ENCODE measurements at regions not wholly inside any gene's neighbourhood (a gene's known extent, or its start where the extent isn't known, plus 50 kb on each side); places are given as distances from the start of the nearest gene placed in this dataset.

GRCh38 chr17:77466140-77466539 lies 325.4 kb downstream of the SEC14L1 start:
- peak; percentile 68 for DNase-seq (ENCODE audit: low read depth, low spot score)
- H3K4me3 Mint-ChIP-seq: peak overlapping the region; percentile 96
- H3K27ac Mint-ChIP-seq (ENCODE audit: unreplicated experiment): peak overlapping the region; percentile 98
- TF ChIP-seq CTCF (conservative IDR thresholded peaks at IDR 0.05): no peak
- peaks cover 2% of the 10 kb centered on the region for H3K27me3 Mint-ChIP-seq (ENCODE audit: low read depth)
- peaks cover 80% of the 10 kb centered on the region for H3K4me1 Mint-ChIP-seq
- H3K36me3 Mint-ChIP-seq (ENCODE audit: low read depth): peaks cover 25% of the 10 kb centered on the region
- no peaks in the 10 kb centered on the region for H3K9me3 Mint-ChIP-seq

GRCh38 chr17:77466596-77467223 lies 325.9 kb downstream of the SEC14L1 start:
- Mint-ChIP-seq H3K4me1 (peaks cover 80% of the 10 kb centered on the region), H3K27ac (ENCODE audit: unreplicated experiment) (peak overlapping the region; percentile 98), H3K36me3 (ENCODE audit: low read depth) (peaks cover 25% of the 10 kb centered on the region), H3K27me3 (ENCODE audit: low read depth) (peaks cover 2% of the 10 kb centered on the region), H3K4me3 (peak overlapping the region; percentile 96), H3K9me3 (no peaks in the 10 kb centered on the region)
- no peak for TF ChIP-seq CTCF (conservative IDR thresholded peaks at IDR 0.05)
- no peak for DNase-seq (ENCODE audit: low read depth, low spot score)

- no peaks in the 10 kb centered on the region for H3K9me3 Mint-ChIP-seq
- DNase-seq (ENCODE audit: low read depth, low spot score): no peak
- H3K4me1 Mint-ChIP-seq: peaks cover 83% of the 10 kb centered on the region
- peaks cover 25% of the 10 kb centered on the region for H3K36me3 Mint-ChIP-seq (ENCODE audit: low read depth)
- H3K27ac Mint-ChIP-seq (ENCODE audit: unreplicated experiment): peak overlapping the region; percentile 96
- no peak for TF ChIP-seq CTCF (conservative IDR thresholded peaks at IDR 0.05)
- peak overlapping the region; percentile 71 for H3K4me3 Mint-ChIP-seq
- peaks cover 2% of the 10 kb centered on the region for H3K27me3 Mint-ChIP-seq (ENCODE audit: low read depth)
Observed at GRCh38 chr17:77467521-77467920, 326.8 kb downstream of the SEC14L1 start.

GRCh38 chr17:77468897-77469296 lies 328.1 kb downstream of the SEC14L1 start:
- H3K36me3 Mint-ChIP-seq (ENCODE audit: low read depth): peaks cover 25% of the 10 kb centered on the region
- peak overlapping the region; percentile 74 for H3K4me3 Mint-ChIP-seq
- TF ChIP-seq CTCF (conservative IDR thresholded peaks at IDR 0.05): no peak
- peak overlapping the region; percentile 87 for H3K27ac Mint-ChIP-seq (ENCODE audit: unreplicated experiment)
- H3K27me3 Mint-ChIP-seq (ENCODE audit: low read depth): peaks cover 2% of the 10 kb centered on the region
- no peak for DNase-seq (ENCODE audit: low read depth, low spot score)
- peaks cover 88% of the 10 kb centered on the region for H3K4me1 Mint-ChIP-seq
- no peaks in the 10 kb centered on the region for H3K9me3 Mint-ChIP-seq

GRCh38 chr17:77470330-77470786 lies 329.6 kb downstream of the SEC14L1 start:
- H3K27ac Mint-ChIP-seq (ENCODE audit: unreplicated experiment): no peak overlapping the region
- peaks cover 95% of the 10 kb centered on the region for H3K4me1 Mint-ChIP-seq
- H3K27me3 Mint-ChIP-seq (ENCODE audit: low read depth): peaks cover 2% of the 10 kb centered on the region
- TF ChIP-seq CTCF (conservative IDR thresholded peaks at IDR 0.05): no peak
- no peak for DNase-seq (ENCODE audit: low read depth, low spot score)
- peaks cover 20% of the 10 kb centered on the region for H3K36me3 Mint-ChIP-seq (ENCODE audit: low read depth)
- H3K9me3 Mint-ChIP-seq: no peaks in the 10 kb centered on the region
- H3K4me3 Mint-ChIP-seq: peak overlapping the region; percentile 69

Measured in neural crest cell (in vitro differentiated cells).